HG03457 (cell line): ENCODE measurements at regions not wholly inside any gene's neighbourhood (a gene's known extent, or its start where the extent isn't known, plus 50 kb on each side); places are given as distances from the start of the nearest gene placed in this dataset.
"Not testable (repeated sequence)": the region's sequence is repeated elsewhere in the genome, so short reads cannot be mapped to it uniquely, and the experiment has no call there.

Experiments used
- ATAC-seq: cut with Tn5 transposase; IDR thresholded peaks from one replicate; pipeline ENCODE4 v1.9.1; 2021; ENCODE audit warnings: moderate number of reproducible peaks; ENCODE audit not compliant: unreplicated experiment

DNA sequence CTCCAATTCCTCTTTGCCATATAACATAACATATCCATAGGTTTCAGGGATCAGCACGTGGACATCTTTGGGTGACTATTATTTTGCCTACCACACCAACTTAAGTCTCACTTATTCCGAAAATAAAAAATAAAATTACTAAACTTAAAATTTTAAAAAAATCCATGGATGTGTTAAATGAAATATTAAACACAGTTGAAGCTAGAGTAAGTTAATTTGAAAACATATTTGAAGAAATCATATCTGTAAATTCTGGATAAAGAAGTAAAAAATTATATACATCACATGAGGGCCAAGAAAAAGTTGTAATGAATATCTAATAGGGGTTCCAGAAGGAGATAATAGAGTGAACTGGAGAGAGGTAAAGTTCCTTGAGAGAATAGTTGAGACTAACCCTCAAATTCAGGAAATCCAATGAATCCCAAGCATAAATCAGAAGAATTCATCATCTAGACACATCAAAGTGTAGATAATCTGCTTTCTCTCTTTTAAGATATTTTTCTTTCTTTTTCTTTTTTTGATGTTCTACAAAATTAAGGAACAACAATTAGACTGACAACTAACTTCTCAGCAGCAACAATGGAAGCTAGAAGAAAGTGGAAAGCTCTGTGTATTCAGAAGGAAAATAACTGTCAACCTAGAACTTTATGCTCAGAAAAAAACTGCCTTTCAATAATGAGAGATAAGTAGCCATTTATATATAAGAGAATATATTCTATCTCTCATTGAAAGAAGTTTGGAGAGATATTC lies 147.4 kb downstream of the ABHD5 start:
- no peak for ATAC-seq

DNA sequence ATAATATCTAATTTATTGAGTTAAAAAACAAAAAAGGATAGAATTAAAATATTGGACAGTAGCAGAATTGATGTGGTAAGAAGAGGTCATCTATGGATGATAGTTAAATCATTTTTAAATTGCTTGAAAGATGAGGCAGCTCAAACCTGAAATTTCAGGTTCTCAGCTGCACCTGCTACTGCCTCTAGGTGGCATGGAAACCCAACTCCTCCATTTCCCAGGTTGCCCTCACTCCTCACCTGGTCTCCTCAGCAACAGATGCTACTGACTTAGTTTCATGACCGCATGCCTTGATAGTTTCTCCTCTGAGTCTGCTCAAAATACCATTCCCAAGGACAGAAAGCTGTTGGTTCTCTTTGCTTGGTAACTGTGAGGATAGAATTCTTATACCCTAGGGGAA lies 148.1 kb downstream of the ABHD5 start:
- ATAC-seq: no peak

DNA sequence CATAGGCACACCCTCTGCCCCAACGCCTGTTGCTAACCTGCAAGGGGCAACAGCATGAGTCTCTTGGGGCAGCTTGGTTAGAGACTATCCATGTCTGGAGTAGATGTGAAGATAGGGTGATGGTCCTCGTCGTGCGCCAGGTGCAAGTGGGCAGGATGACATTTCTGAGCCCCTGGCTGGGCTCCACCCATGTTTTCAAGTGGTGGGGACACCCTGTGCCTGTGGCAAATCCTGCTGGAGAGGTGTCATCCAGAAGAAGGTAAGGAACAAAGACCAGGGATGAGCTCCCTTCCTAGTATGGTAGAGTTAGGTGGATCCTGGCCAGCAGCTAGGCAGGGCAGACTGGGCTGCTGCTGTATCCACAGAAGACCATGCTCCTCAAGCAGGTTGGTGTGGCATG lies 152.6 kb downstream of the ABHD5 start:
- no peak for ATAC-seq

DNA sequence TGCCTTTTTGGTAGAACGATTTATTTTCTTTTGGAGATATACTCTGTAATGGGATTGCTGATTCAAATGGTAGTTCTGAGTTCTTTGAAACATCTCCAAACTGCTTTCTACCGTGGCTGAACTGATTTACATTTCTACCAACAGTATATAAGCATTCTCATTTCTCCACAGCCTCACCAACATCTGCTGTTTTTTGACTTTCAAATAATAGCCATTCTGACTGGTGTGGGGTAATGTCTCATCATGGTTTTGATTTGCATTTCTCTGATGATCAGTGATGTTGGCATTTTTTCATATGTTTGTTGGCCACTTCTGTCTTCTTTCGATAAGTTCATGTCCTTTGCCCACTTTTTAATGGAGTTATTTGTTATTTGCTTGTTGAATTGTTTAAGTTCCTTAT lies 154.0 kb downstream of the ABHD5 start:
- no peak for ATAC-seq

DNA sequence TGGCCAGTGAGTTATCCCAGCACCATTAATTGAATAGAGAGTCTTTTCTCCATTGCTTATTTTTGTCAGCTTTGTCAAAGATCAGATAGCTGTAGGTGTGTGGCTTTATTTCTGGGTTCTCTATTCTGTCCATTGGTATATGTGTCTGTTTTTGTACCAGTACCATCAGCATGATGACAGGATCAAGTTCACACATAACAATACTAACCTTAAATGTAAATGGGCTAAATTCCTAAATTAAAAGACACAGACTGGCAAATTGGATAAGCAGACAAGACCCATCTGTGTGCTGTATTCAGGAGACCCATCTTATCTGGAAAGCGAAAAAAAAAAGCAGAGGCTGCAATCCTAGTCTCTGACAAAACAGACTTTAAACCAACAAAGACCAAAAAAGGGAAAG lies 154.8 kb downstream of the ABHD5 start:
- not testable (repeated sequence) for ATAC-seq

DNA sequence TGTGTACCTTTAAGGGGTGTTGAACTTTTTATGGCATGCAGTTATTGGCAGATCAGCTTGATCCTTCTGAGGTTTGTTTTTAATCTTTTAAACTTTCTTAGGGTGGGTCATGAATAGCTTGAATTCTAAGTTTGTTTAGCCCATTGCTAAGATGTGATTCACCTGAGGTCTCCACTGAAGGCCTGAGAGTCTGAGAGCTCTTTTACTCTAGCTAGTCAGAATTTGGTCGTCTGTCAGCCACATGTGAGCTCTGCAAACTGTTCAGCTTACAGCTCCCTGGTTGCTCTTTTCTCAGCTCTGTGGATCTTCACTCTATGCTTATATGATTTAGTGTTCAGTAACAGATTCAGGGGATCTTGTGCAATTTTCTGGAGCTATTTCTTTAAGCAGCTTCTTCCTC lies 161.3 kb downstream of the ABHD5 start:
- no peak for ATAC-seq

DNA sequence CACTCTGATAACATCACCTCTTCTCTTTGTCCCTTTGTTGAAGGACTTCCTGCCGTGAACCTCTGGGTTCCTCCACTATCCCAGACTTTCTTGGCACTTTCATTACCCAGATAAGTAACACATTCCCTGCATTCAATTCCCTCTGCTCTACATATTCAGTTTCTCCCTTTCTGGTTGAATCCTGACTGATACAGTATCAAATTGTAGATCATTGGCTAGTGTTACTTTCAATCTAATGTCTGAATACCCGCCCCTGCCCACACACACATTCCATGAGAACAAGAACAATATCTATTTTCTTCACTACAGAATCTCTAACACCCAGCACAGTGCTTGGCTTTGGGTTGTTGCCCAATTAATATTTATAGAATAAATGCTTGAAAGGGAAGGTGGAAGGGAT lies 163.5 kb downstream of the ABHD5 start:
- ATAC-seq: no peak

DNA sequence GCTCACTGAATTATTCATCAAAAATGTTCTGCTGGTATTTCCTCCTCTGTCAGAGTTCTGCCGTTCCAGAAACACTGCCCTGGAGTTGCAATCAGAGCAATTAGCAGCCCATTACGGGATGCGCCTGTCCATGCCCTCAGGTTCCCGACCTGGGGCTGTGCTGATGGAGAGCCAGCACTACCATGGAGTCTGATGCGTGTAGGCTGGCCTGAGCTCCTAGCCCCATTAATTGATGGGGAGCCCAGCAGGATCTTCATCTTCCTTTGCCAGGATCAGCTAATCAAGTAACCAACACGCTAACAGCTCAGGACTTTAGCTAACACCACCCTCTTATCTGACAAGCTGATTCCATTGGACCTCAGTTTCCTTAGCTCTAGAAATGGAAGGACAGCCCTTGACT lies 164.2 kb downstream of the ABHD5 start:
- no peak for ATAC-seq

DNA sequence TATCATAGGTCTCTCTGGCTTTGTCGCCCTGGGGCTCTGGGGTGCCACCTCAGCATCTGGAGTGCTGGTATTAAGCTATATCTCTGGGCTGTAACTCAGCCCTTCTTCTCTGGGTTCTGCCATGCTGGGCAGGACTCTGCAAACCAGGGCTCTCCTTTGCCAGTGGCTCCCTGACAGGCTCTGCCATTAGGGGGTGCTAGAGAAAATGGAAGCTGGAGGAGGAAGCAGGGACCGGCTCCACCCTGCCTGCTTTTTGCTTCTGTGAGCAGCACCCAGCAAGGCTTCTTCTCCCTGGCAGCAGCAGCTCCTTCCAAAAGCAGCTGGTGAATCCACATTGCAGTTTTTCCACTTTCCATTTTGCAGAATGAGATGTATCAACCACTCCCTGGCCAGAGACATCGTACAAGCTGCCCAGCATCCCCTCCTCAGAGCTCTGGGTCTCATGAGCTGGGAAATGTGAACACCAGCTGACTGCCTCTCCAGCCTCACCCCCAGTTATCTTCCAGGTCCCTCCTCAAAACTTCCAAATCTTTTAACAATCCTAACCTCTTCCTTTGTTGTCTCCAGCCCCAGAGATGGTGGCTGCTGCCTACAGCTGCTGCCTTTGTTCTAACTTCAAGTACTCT lies 165.0 kb downstream of the ABHD5 start:
- no peak for ATAC-seq

DNA sequence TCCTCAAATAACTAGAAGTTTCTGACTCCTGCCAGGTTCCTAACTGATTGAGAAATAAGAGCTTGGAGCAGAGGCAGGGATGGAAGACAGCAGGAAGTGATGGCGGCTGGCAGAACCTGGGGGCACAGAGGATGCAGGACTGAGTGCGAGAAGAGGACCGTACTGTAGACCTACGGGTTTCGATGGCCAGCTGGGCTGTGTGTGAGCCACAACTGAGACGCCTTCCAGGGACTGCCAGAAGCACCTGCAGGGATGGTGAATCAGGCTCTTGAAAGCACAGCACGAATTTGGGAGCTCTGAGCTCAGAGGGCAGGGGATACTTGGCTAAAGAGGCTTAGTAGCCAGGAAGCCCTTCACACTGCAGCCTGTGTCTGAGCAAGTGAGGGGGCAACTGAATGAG lies 165.6 kb downstream of the ABHD5 start:
- ATAC-seq: no peak

DNA sequence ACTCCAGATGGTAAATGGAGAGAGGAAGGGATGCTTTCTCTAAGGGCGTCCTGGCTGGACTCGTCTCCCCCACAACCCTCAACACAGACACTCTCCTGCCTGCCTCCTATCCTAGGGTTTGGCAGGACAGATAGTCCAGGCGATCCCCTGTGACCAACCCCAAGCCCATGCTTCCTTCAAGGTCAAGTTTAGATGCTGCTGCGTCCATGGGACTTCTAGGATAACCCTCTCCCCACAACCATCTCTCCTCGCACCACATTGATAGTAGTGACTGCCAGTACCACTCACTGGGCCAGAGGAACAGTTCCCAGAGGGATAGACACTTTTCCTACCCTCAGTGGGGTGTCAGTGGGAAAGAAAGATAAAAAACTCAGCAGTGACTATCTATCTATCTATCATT lies 166.0 kb downstream of the ABHD5 start:
- ATAC-seq: no peak

DNA sequence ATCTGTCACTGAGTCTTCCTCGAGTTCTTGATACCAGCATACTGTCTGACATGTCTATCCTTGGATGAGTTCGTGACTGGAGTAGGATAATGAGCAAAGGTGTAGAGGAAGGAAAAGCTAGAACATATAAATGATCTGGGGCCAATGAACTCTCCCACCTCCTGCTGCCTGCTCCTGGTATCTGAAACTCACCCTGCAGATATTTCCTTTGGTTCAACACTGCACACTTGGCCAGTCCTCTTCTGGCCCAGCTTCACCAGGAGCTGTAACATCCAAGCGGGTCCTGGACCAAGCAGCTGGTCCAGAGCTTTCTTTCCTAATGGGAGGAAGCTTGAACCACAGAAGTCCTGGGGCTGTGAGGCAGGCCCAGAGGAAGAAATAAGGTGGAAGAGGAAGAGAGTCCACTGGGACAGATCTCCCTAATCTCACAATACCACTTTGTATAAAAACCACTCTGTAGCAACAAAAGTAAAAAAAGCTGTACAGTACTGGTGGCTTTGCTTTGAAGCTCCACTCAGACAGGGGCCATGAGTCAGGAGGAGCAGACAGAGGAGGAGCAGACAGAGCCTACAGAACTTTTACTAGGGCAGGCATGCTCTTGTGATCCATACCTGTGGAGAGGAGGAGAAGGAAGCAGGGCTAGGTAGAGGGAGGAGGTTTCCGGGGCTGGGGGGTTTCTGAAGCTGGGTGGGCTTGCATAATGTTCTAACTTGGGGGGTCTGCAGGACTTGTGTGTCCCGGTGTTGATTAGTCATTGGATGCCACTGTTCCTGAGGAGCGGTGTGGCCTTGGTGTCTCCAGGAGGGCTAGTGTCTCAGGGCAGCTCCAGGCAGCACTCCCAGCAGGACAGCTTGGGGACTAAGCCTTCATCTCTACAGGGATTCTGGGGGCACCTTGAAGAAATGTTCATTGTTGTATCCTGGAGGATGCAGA lies 166.9 kb downstream of the ABHD5 start:
- no peak for ATAC-seq

DNA sequence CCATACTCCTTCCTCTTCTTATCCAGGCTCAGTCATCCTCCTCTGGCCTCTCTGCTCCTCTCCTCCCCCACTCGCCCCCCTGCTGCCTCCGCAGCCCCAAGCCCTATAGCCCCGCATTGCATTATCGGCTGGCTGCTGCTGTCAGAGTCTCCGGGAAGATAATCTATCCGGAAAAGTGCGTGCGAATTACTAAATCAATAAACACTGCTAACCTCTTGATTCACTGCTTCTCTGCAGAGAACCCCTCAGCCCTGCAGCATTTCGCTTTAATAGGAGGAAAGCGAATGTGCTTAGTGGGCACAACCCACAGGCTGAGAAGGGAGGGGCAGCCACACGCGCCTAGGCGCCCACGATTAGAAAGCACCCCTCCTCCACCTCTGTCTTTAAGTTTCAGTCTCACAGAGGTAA lies 167.6 kb downstream of the ABHD5 start:
- no peak for ATAC-seq

DNA sequence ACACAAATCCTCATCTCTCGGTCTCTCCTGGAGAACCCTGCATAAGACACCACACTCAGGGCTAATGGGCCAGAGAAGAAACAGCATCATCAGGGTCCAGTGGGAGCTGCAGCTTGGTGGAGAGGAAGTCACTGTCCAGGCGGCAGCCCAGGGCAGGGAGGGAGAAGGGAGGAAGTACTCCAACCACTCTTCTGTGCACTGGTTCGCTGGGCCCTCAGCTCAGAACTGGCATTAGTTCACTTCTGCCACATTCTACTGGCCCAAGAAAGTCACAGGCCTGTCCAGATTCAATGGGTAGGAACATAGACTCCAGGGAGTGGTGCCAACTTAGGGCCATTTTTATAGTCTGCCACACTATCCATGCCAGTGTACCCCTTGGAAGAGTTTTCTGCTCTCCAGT lies 169.0 kb downstream of the ABHD5 start:
- ATAC-seq: no peak

DNA sequence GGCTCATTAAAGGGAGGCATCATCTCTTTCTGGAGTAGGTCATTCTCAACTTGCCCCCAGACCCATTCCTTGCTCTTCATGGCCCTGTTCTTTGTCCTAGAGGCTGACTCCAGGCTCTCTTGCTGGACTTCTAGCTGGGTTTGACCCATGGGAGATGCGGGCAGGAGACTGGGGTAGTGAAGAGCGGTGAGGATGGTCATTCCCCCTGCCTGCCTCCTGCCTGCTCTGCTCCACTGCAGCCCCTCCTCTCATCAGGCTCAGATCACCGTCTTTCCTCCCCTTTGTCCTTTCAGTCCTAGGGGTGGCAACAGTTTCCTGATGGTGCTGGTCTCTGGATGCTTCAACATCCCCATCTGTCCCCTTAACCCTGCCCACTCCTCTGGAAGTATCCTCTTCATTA lies 170.9 kb downstream of the ABHD5 start:
- no peak for ATAC-seq

DNA sequence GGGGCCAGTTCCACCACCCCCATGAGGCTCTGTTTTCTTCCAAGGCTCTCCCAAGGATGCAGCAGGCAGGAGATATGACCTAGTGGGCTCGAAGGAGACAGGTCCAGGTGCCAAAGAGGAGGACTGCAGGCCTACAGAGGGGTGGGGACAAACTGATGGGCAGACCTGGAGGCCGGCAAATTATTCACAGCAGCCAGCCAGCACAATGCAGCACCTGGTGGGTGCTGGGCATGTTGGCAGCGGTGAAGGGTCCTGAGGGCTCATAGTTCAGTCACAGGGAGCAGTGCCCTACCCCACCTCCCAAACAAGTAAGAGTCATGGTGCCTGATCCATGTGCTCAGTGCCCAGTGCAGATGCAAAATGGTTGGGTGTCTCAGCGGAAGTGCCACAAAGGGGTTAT lies 171.7 kb downstream of the ABHD5 start:
- no peak for ATAC-seq

DNA sequence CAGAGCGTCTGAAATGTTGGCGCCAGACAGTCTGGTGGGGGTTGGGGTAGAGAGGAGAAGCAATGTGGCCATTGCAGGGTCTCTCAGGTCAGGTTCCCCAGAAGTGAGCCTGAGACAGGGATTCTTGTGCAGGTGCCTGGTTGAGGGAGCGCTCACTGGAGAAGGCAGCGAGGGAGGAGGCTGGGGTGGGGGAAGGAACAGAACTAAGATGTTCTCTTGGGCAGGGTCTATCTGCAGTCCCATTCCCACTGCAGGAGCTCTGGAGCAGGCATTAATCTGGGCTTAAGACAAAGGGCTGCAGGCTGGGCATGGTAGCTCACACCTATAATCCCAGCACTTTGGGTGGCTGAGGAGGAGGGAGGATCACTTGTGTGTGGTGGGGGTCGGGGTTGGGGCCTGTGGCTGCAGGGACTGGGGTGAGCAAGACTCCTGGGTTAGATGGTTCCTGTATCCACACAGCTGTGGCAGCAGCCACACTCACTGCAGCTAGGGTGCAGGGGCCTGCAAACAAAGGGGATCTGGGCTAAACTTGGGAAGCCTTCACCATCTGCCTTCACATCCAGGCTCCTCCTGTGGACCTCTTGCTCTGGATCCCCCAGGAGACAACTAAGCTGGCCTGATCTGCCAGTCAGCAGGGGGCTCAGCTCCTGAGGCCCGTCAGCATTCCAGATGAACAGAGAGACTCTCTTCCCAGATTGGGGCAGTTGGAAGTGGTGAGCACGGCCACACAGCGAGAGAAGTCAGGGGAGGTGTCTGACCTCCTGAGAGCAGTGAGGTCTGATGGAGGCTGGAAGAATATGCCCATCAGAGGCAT lies 172.5 kb downstream of the ABHD5 start:
- no peak for ATAC-seq

DNA sequence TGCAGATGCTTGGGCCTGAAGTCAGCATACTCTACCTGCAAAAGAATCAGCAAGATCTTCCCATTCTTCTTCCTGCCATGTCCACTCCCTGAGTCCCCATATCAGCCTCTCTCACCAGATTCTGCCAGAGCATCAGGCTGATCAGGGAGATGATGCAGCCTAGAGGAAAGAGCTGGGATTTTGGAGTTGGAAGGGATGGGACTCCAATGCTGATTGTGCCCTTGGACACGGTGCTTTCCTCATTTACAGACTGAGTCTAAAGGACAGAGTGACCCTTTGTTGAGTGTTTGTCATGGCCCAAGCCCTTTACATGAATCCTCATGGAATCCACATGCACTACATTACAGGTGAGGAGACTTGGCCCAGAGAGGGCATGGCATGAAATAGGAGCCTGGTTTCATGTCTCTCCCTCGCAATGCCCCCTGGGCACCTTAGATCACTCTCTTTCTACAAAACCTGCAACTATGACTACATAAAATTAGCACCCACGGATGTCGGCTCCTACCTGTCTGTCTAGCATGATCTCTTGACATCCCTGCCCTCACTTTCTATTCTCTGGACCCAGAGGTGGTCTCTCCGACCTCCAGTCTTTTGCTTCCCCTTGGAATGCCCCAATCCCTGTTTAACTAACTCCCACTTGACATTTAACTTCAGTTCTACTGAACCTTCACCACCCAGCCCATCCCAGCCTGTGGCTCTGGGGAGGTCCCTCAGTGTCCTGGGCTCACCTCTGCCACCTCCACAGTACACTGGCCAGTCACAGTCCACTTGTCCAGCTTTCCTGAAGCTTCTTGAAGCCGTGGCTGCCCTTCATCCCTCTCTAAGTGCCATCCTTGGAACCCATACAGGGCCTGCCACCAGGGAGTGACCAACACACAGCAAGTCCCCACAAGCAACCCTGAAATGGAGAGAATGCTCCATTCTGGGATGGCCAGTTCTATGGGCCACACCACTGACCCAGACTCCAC lies 173.5 kb downstream of the ABHD5 start:
- ATAC-seq: no peak

DNA sequence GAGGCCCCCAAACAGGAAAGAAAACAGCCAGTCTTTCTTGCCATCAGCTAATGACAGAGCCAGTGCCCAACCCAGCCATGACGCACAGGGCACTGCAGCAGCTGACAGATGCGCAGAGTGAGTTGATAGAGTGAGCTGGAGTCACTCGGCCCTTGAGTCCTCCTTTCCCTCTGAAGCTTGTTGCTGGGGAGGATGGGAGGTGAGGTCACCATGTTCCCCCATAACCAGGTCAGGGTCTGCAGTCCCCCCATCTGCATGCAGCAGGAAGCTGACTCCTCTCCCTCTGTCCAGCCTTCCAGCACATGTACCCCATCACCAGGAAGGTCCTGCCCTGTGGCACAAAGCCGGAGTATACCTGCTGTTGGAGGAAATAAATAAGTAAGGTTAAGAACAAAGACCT lies 174.6 kb downstream of the ABHD5 start:
- ATAC-seq: no peak
